ENCODE measurements at regions not wholly inside any gene's neighbourhood (a gene's known extent, or its start where the extent isn't known, plus 50 kb on each side); places are given as distances from the start of the nearest gene placed in this dataset.

DNA sequence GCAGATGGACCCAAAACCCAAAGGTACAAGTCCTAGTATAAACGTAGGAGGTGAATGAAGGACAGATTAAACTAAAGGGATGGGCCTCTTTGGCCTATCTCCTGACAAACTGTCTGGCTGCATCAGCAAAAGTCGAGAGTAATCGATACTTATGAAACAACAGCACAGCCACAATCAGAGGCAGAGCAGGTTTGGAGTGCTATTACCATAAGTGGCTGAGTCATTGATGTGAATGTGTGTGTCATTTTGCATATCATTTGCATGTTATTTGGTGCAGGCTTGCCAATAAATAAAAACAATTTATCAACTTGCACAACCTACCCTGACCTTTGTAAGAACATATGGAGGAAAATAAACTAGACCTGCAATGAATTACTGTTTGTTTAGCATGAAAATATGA is 283.1 kb downstream of the NUF2 start:
- 73% methylated on average over 2 of the region's 3 CpGs for WGBS
- no peak overlapping the region for H2BK120ac ChIP-seq (ENCODE audit: low read depth, low read length)
- H3K4ac ChIP-seq (ENCODE audit: low read depth in 1 of 2, low read length in 2 of 2) = no peak overlapping the region
- no peak overlapping the region for H4K91ac ChIP-seq (ENCODE audit: low read length)
- no peak overlapping the region for H3K18ac ChIP-seq (ENCODE audit: low read depth in 1 of 2, low read length in 2 of 2)
- no peak overlapping the region for H3K4me3 ChIP-seq (ENCODE audit: insufficient read depth in 1 of 2, low read depth in 1 of 2, low read length in 2 of 2)
- no peaks in the 10 kb centered on the region for H3K9me3 ChIP-seq (ENCODE audit: control insufficient read depth, low read length)
- DNase-seq = no peak
- no peak overlapping the region for H3K23ac ChIP-seq (ENCODE audit: low read length in 2 of 2)
- no peak overlapping the region for H3K14ac ChIP-seq (ENCODE audit: low read length in 2 of 2)
- no peaks in the 10 kb centered on the region for H3K27me3 ChIP-seq (ENCODE audit: control insufficient read depth in 1 of 2, insufficient read depth in 1 of 2, low read length in 2 of 2)
- no peak overlapping the region for H2BK15ac ChIP-seq (ENCODE audit: low read depth, poor library complexity, severe bottlenecking)
- no peak overlapping the region for H2BK12ac ChIP-seq (ENCODE audit: low read length in 2 of 2)
- H3K27ac ChIP-seq (ENCODE audit: low read length, poor library complexity, severe bottlenecking) = no peak overlapping the region
- no peak overlapping the region for H2AK5ac ChIP-seq (ENCODE audit: low read length, severe bottlenecking)
- no peaks in the 10 kb centered on the region for H3K79me1 ChIP-seq (replicated peaks; ENCODE audit: low read length, poor library complexity, severe bottlenecking)
- no peak overlapping the region for H2BK5ac ChIP-seq (ENCODE audit: low read depth, low read length, poor library complexity, severe bottlenecking)
- no peak overlapping the region for H3K9ac ChIP-seq (ENCODE audit: low read length)
- no peaks in the 10 kb centered on the region for H3K36me3 ChIP-seq (ENCODE audit: control insufficient read depth in 1 of 2, insufficient read depth in 2 of 2, low read depth in 1 of 2, low read length in 2 of 2)
- H3K4me2 ChIP-seq (ENCODE audit: low read length, poor library complexity, severe bottlenecking) = no peak overlapping the region
- H4K8ac ChIP-seq (ENCODE audit: low read length) = no peak overlapping the region
- no peaks in the 10 kb centered on the region for H3K4me1 ChIP-seq (ENCODE audit: control insufficient read depth, insufficient read depth, low read depth, low read length)
- H2AFZ ChIP-seq (ENCODE audit: low read depth, low read length) = no peak overlapping the region

- no peak overlapping the region for H3K23ac ChIP-seq (ENCODE audit: low read length in 2 of 2)
- no peak overlapping the region for H2BK5ac ChIP-seq (ENCODE audit: low read depth, low read length, poor library complexity, severe bottlenecking)
- H3K4me1 ChIP-seq (ENCODE audit: control insufficient read depth, insufficient read depth, low read depth, low read length) = no peaks in the 10 kb centered on the region
- no peak for DNase-seq
- no peak overlapping the region for H2AFZ ChIP-seq (ENCODE audit: low read depth, low read length)
- no peaks in the 10 kb centered on the region for H3K27me3 ChIP-seq (ENCODE audit: control insufficient read depth in 1 of 2, insufficient read depth in 1 of 2, low read length in 2 of 2)
- no peak overlapping the region for H3K18ac ChIP-seq (ENCODE audit: low read depth in 1 of 2, low read length in 2 of 2)
- H2AK5ac ChIP-seq (ENCODE audit: low read length, severe bottlenecking) = no peak overlapping the region
- H3K9me3 ChIP-seq (ENCODE audit: control insufficient read depth, low read length) = no peaks in the 10 kb centered on the region
- H3K9ac ChIP-seq (ENCODE audit: low read length) = no peak overlapping the region
- no peak overlapping the region for H3K4me3 ChIP-seq (ENCODE audit: insufficient read depth in 1 of 2, low read depth in 1 of 2, low read length in 2 of 2)
- 97% methylated on average over 2 of the region's 2 CpGs for WGBS
- no peak overlapping the region for H3K4me2 ChIP-seq (ENCODE audit: low read length, poor library complexity, severe bottlenecking)
- H3K14ac ChIP-seq (ENCODE audit: low read length in 2 of 2) = no peak overlapping the region
- H4K91ac ChIP-seq (ENCODE audit: low read length) = no peak overlapping the region
- no peak overlapping the region for H2BK15ac ChIP-seq (ENCODE audit: low read depth, poor library complexity, severe bottlenecking)
- no peaks in the 10 kb centered on the region for H3K79me1 ChIP-seq (replicated peaks; ENCODE audit: low read length, poor library complexity, severe bottlenecking)
- no peak overlapping the region for H2BK12ac ChIP-seq (ENCODE audit: low read length in 2 of 2)
- no peaks in the 10 kb centered on the region for H3K36me3 ChIP-seq (ENCODE audit: control insufficient read depth in 1 of 2, insufficient read depth in 2 of 2, low read depth in 1 of 2, low read length in 2 of 2)
- H4K8ac ChIP-seq (ENCODE audit: low read length) = no peak overlapping the region
- no peak overlapping the region for H2BK120ac ChIP-seq (ENCODE audit: low read depth, low read length)
- H3K27ac ChIP-seq (ENCODE audit: low read length, poor library complexity, severe bottlenecking) = no peak overlapping the region
- no peak overlapping the region for H3K4ac ChIP-seq (ENCODE audit: low read depth in 1 of 2, low read length in 2 of 2)
Observed at GRCh38 chr1:163608979-163609378, 287.2 kb downstream of the NUF2 start.

DNA sequence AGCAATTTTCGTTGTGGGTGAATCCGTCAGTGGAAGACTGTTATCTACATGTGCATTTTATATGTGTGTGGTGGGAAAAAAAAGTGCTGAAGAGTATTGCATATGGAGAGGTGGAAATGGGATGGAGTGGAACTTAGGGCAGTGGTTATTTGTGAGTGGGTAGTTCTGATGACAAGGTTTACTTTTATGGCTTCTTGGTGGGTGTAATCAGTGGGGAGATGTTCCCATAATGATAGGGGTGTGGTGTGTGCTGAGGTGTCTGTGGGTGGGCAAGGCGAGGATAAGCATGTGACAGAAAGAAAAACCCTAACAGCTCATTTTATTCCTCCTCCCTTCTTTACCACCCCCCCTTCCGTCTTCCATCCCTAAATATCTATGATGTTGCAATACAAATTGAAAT is 288.1 kb downstream of the NUF2 start:
- no peaks in the 10 kb centered on the region for H3K4me1 ChIP-seq (ENCODE audit: control insufficient read depth, insufficient read depth, low read depth, low read length)
- H2BK15ac ChIP-seq (ENCODE audit: low read depth, poor library complexity, severe bottlenecking) = no peak overlapping the region
- H2BK5ac ChIP-seq (ENCODE audit: low read depth, low read length, poor library complexity, severe bottlenecking) = no peak overlapping the region
- no peak overlapping the region for H2AK5ac ChIP-seq (ENCODE audit: low read length, severe bottlenecking)
- H3K27ac ChIP-seq (ENCODE audit: low read length, poor library complexity, severe bottlenecking) = no peak overlapping the region
- H3K36me3 ChIP-seq (ENCODE audit: control insufficient read depth in 1 of 2, insufficient read depth in 2 of 2, low read depth in 1 of 2, low read length in 2 of 2) = no peaks in the 10 kb centered on the region
- H3K9ac ChIP-seq (ENCODE audit: low read length) = no peak overlapping the region
- no peak overlapping the region for H3K23ac ChIP-seq (ENCODE audit: low read length in 2 of 2)
- H2BK120ac ChIP-seq (ENCODE audit: low read depth, low read length) = no peak overlapping the region
- H4K91ac ChIP-seq (ENCODE audit: low read length) = no peak overlapping the region
- no peak overlapping the region for H2AFZ ChIP-seq (ENCODE audit: low read depth, low read length)
- H3K4me3 ChIP-seq (ENCODE audit: insufficient read depth in 1 of 2, low read depth in 1 of 2, low read length in 2 of 2) = no peak overlapping the region
- H3K27me3 ChIP-seq (ENCODE audit: control insufficient read depth in 1 of 2, insufficient read depth in 1 of 2, low read length in 2 of 2) = no peaks in the 10 kb centered on the region
- H3K14ac ChIP-seq (ENCODE audit: low read length in 2 of 2) = no peak overlapping the region
- H3K79me1 ChIP-seq (replicated peaks; ENCODE audit: low read length, poor library complexity, severe bottlenecking) = no peaks in the 10 kb centered on the region
- H3K18ac ChIP-seq (ENCODE audit: low read depth in 1 of 2, low read length in 2 of 2) = no peak overlapping the region
- H3K9me3 ChIP-seq (ENCODE audit: control insufficient read depth, low read length) = no peaks in the 10 kb centered on the region
- H3K4me2 ChIP-seq (ENCODE audit: low read length, poor library complexity, severe bottlenecking) = no peak overlapping the region
- no peak overlapping the region for H2BK12ac ChIP-seq (ENCODE audit: low read length in 2 of 2)
- WGBS = 87% methylated on average over 2 of the region's 4 CpGs
- H4K8ac ChIP-seq (ENCODE audit: low read length) = no peak overlapping the region
- DNase-seq = no peak
- no peak overlapping the region for H3K4ac ChIP-seq (ENCODE audit: low read depth in 1 of 2, low read length in 2 of 2)

- no peaks in the 10 kb centered on the region for H3K9me3 ChIP-seq (ENCODE audit: control insufficient read depth, low read length)
Observed at GRCh38 chr1:163610486-163610885, 288.7 kb downstream of the NUF2 start.

More at GRCh38 chr1:163610486-163610885, 288.7 kb downstream of the NUF2 start:
- no peaks in the 10 kb centered on the region for H3K4me1 ChIP-seq (ENCODE audit: control insufficient read depth, insufficient read depth, low read depth, low read length)
- no peak overlapping the region for H4K8ac ChIP-seq (ENCODE audit: low read length)
- H2BK12ac ChIP-seq (ENCODE audit: low read length in 2 of 2) = no peak overlapping the region
- H3K27me3 ChIP-seq (ENCODE audit: control insufficient read depth in 1 of 2, insufficient read depth in 1 of 2, low read length in 2 of 2) = no peaks in the 10 kb centered on the region
- H3K79me1 ChIP-seq (replicated peaks; ENCODE audit: low read length, poor library complexity, severe bottlenecking) = no peaks in the 10 kb centered on the region
- no peak overlapping the region for H3K14ac ChIP-seq (ENCODE audit: low read length in 2 of 2)
- no peak overlapping the region for H3K4me2 ChIP-seq (ENCODE audit: low read length, poor library complexity, severe bottlenecking)
- no peak overlapping the region for H2AFZ ChIP-seq (ENCODE audit: low read depth, low read length)
- no peak overlapping the region for H3K27ac ChIP-seq (ENCODE audit: low read length, poor library complexity, severe bottlenecking)
- H3K9ac ChIP-seq (ENCODE audit: low read length) = no peak overlapping the region
- no peak for DNase-seq
- H2BK15ac ChIP-seq (ENCODE audit: low read depth, poor library complexity, severe bottlenecking) = no peak overlapping the region
- H2BK5ac ChIP-seq (ENCODE audit: low read depth, low read length, poor library complexity, severe bottlenecking) = no peak overlapping the region
- H3K4ac ChIP-seq (ENCODE audit: low read depth in 1 of 2, low read length in 2 of 2) = no peak overlapping the region
- H3K36me3 ChIP-seq (ENCODE audit: control insufficient read depth in 1 of 2, insufficient read depth in 2 of 2, low read depth in 1 of 2, low read length in 2 of 2) = no peaks in the 10 kb centered on the region
- H3K4me3 ChIP-seq (ENCODE audit: insufficient read depth in 1 of 2, low read depth in 1 of 2, low read length in 2 of 2) = no peak overlapping the region
- no peak overlapping the region for H2AK5ac ChIP-seq (ENCODE audit: low read length, severe bottlenecking)
- H3K23ac ChIP-seq (ENCODE audit: low read length in 2 of 2) = no peak overlapping the region
- no peak overlapping the region for H3K18ac ChIP-seq (ENCODE audit: low read depth in 1 of 2, low read length in 2 of 2)
- H2BK120ac ChIP-seq (ENCODE audit: low read depth, low read length) = no peak overlapping the region
- WGBS = 90% methylated on average over 4 of the region's 4 CpGs
- H4K91ac ChIP-seq (ENCODE audit: low read length) = no peak overlapping the region

Measured in mesenchymal stem cell (in vitro differentiated cells and primary cell).